ENCODE measurements at regions not wholly inside any gene's neighbourhood (a gene's known extent, or its start where the extent isn't known, plus 50 kb on each side); places are given as distances from the start of the nearest gene placed in this dataset.

DNA sequence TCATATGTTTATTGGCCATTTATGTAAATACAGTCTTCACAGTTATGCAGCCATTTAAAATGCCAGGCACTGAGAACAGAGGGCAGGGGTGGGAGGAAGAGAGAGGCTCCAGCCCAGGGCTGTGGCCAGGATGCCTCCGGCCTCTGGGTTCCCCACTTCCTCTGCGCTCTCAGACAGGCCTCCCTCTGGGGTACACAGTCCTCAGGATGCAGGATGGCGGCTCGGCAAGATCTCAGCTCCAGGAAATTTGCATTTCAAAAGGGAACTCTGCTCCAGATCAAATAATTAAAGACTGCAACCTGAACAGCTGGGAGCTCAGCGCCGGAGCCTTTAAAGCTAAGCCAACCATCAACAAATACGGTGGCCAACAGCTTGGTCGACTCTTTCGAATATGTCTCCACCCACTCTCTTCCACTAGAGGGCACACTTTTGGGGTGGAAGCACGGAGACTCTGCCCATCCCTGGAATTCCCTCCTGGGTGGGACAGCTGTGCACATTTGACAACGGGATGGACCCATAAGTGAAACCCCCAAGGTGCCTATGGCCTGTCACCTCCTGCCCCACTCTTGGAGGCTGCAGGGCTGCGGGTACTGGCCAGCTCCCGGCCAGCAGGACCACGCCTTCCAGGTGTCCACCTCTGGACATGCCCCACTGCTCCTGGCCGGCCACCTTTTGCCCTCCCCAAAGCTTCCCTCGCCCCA is 1044.7 kb downstream of the BRD1 start:
- H3K27ac ChIP-seq (ENCODE audit: low read depth, low read length), result no peak overlapping the region
- TF ChIP-seq EZH2phosphoT487 (IDR thresholded peaks at IDR 0.05; ENCODE audit: borderline replicate concordance, low read length), result no peak
- TF ChIP-seq, protein P1, sequence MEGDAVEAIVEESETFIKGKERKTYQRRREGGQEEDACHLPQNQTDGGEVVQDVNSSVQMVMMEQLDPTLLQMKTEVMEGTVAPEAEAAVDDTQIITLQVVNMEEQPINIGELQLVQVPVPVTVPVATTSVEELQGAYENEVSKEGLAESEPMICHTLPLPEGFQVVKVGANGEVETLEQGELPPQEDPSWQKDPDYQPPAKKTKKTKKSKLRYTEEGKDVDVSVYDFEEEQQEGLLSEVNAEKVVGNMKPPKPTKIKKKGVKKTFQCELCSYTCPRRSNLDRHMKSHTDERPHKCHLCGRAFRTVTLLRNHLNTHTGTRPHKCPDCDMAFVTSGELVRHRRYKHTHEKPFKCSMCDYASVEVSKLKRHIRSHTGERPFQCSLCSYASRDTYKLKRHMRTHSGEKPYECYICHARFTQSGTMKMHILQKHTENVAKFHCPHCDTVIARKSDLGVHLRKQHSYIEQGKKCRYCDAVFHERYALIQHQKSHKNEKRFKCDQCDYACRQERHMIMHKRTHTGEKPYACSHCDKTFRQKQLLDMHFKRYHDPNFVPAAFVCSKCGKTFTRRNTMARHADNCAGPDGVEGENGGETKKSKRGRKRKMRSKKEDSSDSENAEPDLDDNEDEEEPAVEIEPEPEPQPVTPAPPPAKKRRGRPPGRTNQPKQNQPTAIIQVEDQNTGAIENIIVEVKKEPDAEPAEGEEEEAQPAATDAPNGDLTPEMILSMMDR (IDR thresholded peaks at IDR 0.05; ENCODE audit: low read depth, low read length, poor library complexity, severe bottlenecking), result peak; percentile 75
- no peak overlapping the region for H3K4me2 ChIP-seq (ENCODE audit: low read length)
- no peak overlapping the region for H3K4me3 ChIP-seq (ENCODE audit: low read length)
- H3K9me3 ChIP-seq (ENCODE audit: control insufficient read depth, insufficient read depth, low read length), result peaks cover 8% of the 10 kb centered on the region; the same call in 1 of the 2 replicates
- H3K9me2 ChIP-seq (replicated peaks; ENCODE audit: control insufficient read depth, low read length), result no peaks in the 10 kb centered on the region
- no peaks in the 10 kb centered on the region for H3F3A ChIP-seq (ENCODE audit: control insufficient read depth, insufficient read depth)
- no peaks in the 10 kb centered on the region for H3K4me1 ChIP-seq (ENCODE audit: control insufficient read depth, low read length)
- no peaks in the 10 kb centered on the region for H3K79me2 ChIP-seq (ENCODE audit: control insufficient read depth, low read length)
- H3K27me3 ChIP-seq (ENCODE audit: control insufficient read depth, low read length), result no peaks in the 10 kb centered on the region
- H4K20me1 ChIP-seq (ENCODE audit: control insufficient read depth, insufficient read depth, low read depth, low read length), result no peaks in the 10 kb centered on the region
- H3K36me3 ChIP-seq (ENCODE audit: control insufficient read depth, low read length), result no peaks in the 10 kb centered on the region

DNA sequence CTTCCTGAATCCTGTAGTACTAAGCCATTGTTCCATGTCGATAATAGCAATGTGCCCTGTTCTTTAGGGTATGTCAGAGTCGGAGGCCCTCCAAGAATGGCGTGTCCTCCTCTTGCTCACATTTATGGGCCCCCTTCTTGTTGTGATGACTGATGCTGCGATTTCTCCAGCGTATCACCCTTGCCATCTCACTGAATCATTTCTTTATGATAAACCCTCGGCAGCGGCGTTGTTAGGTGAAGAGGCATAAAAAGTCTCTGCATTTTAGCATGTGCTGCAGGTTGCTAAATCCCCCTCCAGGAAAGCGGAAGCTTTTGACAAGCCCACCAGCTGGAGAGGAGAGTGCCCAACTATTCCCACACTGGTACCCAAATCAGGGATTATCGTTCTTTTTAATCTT is 1045.3 kb downstream of the BRD1 start:
- no peak overlapping the region for H3K4me3 ChIP-seq (ENCODE audit: low read length)
- H4K20me1 ChIP-seq (ENCODE audit: control insufficient read depth, insufficient read depth, low read depth, low read length), result no peaks in the 10 kb centered on the region
- H3F3A ChIP-seq (ENCODE audit: control insufficient read depth, insufficient read depth), result no peaks in the 10 kb centered on the region
- H3K27ac ChIP-seq (ENCODE audit: low read depth, low read length), result no peak overlapping the region
- TF ChIP-seq EZH2phosphoT487 (IDR thresholded peaks at IDR 0.05; ENCODE audit: borderline replicate concordance, low read length), result no peak
- TF ChIP-seq, protein P1 (IDR thresholded peaks at IDR 0.05; ENCODE audit: low read depth, low read length, poor library complexity, severe bottlenecking), result no peak
- H3K36me3 ChIP-seq (ENCODE audit: control insufficient read depth, low read length), result no peaks in the 10 kb centered on the region
- H3K4me2 ChIP-seq (ENCODE audit: low read length), result no peak overlapping the region
- peaks cover 13% of the 10 kb centered on the region; the same call in 1 of the 2 replicates for H3K9me3 ChIP-seq (ENCODE audit: control insufficient read depth, insufficient read depth, low read length)
- no peaks in the 10 kb centered on the region for H3K79me2 ChIP-seq (ENCODE audit: control insufficient read depth, low read length)
- no peaks in the 10 kb centered on the region for H3K27me3 ChIP-seq (ENCODE audit: control insufficient read depth, low read length)
- H3K9me2 ChIP-seq (replicated peaks; ENCODE audit: control insufficient read depth, low read length), result no peaks in the 10 kb centered on the region
- no peaks in the 10 kb centered on the region for H3K4me1 ChIP-seq (ENCODE audit: control insufficient read depth, low read length)

DNA sequence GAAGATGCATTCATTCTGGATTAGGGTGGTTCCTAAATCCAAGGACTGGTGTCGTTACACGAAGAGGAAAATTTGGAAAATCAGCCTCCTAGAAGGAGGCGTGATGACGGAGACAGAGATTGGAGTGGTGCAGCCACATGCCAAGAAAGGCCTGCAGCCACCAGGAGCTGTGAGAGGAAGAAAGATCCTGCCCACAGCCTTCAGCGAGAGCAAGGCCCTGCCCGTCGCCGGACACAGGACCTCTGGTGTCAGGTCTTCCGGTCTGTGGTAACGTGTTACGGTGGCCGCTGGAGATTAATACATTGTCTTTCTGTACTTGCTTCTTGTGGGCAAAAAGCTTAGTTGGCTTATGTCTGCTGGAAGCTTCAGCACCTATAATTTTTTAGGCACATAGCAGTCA is 1045.8 kb downstream of the BRD1 start:
- no peak overlapping the region for H3K4me2 ChIP-seq (ENCODE audit: low read length)
- H3K79me2 ChIP-seq (ENCODE audit: control insufficient read depth, low read length), result no peaks in the 10 kb centered on the region
- H3K4me1 ChIP-seq (ENCODE audit: control insufficient read depth, low read length), result no peaks in the 10 kb centered on the region
- H3K36me3 ChIP-seq (ENCODE audit: control insufficient read depth, low read length), result no peaks in the 10 kb centered on the region
- no peaks in the 10 kb centered on the region for H3K9me2 ChIP-seq (replicated peaks; ENCODE audit: control insufficient read depth, low read length)
- no peak overlapping the region for H3K27ac ChIP-seq (ENCODE audit: low read depth, low read length)
- no peaks in the 10 kb centered on the region for H3F3A ChIP-seq (ENCODE audit: control insufficient read depth, insufficient read depth)
- no peak for TF ChIP-seq EZH2phosphoT487 (IDR thresholded peaks at IDR 0.05; ENCODE audit: borderline replicate concordance, low read length)
- TF ChIP-seq, protein P1 (IDR thresholded peaks at IDR 0.05; ENCODE audit: low read depth, low read length, poor library complexity, severe bottlenecking), result no peak
- H3K4me3 ChIP-seq (ENCODE audit: low read length), result no peak overlapping the region
- peaks cover 16% of the 10 kb centered on the region; the same call in 1 of the 2 replicates for H3K9me3 ChIP-seq (ENCODE audit: control insufficient read depth, insufficient read depth, low read length)
- H3K27me3 ChIP-seq (ENCODE audit: control insufficient read depth, low read length), result no peaks in the 10 kb centered on the region
- H4K20me1 ChIP-seq (ENCODE audit: control insufficient read depth, insufficient read depth, low read depth, low read length), result no peaks in the 10 kb centered on the region
